RPMI8226 (cell line): ENCODE measurements at regions not wholly inside any gene's neighbourhood (a gene's known extent, or its start where the extent isn't known, plus 50 kb on each side); places are given as distances from the start of the nearest gene placed in this dataset.
"Not testable (repeated sequence)": the region's sequence is repeated elsewhere in the genome, so short reads cannot be mapped to it uniquely, and the experiment has no call there.

Experiments used
- DNase-seq: peaks from one replicate; pipeline ENCODE4 v3.0.0-alpha.2; 2015

- no peak for DNase-seq
Measured at GRCh38 chr2:234861841-234862735, 89.7 kb upstream of the SH3BP4 start.

DNA sequence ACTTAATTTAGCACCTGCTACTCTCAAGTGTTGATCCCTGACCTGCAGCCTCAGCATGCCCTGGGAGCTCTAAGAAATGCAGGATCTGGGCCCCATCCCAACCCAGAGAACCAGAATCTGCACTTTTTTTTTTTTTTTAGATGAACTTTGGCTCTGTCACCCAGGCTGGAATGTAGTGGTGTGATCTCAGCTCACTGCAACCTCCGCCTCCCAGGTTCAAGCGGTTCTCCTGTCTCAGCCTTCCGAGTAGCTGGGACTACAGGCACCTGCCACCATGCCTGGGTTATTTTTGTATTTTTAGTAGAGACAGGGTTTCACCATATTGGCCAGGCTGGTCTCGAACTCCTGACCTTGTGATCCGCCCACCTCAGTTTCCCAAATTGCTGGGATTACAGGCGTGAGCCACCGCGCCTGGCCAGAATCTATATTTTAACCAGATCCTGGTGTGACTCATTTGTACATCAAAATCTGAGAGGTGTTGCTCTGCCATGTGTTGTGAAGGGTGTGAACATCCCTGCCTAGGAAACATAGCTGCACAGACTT lies 92.4 kb upstream of the SH3BP4 start:
- not testable (repeated sequence) for DNase-seq

- DNase-seq, result no peak
Measured at GRCh38 chr2:234858790-234859329, 93.0 kb upstream of the SH3BP4 start.

DNA sequence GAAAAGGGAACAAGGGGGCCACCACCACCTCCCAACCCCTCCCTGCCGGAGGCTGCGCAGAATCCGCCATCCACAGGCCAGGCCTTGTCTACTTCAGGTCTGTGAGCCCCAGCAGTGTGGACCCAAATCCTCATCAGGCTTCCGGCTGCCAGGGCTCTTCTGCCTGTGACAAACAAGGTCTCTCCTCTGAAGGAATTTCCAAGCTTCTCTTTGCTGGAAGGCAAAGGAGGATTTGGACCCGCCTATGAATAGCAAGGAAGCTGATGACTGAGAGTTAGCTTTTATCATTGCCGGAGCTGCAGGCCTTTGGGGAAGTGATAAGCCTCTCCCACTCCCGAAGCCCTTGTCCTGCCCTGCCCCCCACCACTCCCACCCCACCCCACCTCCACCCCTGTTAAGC lies 93.7 kb upstream of the SH3BP4 start:
- DNase-seq, result no peak

DNA sequence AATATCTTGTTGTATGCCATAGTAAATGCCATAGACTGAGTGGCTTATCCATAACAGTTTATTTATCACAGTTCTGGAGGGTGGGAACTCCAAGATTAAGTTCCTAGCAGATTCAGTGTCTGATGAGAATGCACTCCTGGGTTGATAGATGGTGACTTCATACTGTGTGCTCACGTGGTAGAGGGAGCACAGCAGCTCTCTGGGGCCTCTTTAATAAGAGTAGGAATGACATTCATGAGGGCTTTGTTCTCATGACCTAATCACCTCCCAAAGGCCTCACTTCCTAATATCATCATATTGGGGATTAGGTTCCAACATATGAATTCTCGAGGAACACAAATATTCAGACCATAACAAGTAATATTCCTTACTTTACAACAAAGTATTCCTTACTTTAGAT lies 98.1 kb upstream of the SH3BP4 start:
- DNase-seq, result no peak

DNA sequence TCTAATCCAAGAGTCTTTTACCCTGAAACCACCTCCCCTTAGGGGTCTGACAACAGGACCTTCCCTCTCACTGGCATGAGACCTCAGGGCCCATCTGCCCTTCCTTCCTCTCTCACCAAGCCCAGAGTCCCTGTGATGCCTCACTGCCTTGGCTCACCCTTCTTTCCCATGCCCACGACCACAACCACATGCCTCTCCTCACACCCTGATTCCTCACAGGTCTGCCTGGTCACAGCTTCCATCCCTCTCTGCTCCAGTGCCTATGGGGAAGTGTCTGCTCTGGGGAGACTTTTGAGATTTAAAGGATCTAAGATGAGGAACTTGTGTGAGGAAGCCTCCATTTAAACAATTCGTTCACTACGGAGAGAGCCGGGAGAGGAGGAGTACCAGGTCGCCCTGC lies 98.9 kb upstream of the SH3BP4 start:
- no peak for DNase-seq

DNA sequence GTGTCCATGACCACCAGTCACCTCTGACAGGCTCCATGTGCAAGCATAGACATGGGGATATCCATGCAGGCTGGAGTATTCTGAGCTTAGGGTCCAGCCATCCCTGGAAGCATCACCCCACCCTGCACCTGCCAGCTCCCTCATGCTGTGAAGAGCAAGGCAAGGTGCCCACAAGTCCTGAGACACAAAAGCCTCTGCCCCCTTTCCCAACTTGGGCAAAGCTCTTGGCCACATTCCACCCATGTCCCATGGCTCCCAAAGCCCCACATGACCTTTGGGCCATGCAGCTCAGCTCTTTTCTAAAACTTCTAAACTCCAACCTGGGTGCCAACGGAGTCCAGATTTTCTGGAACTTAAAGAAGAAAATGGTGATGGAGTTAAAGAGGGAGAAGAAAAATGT lies 99.8 kb upstream of the SH3BP4 start:
- DNase-seq, result no peak

- DNase-seq, result no peak
Measured at GRCh38 chr2:234851451-234851850, 100.4 kb upstream of the SH3BP4 start.

GRCh38 chr2:234850818-234851217 lies 101.0 kb upstream of the SH3BP4 start:
- DNase-seq, result no peak

- no peak for DNase-seq
Measured at GRCh38 chr2:234849678-234850077, 102.1 kb upstream of the SH3BP4 start.

DNA sequence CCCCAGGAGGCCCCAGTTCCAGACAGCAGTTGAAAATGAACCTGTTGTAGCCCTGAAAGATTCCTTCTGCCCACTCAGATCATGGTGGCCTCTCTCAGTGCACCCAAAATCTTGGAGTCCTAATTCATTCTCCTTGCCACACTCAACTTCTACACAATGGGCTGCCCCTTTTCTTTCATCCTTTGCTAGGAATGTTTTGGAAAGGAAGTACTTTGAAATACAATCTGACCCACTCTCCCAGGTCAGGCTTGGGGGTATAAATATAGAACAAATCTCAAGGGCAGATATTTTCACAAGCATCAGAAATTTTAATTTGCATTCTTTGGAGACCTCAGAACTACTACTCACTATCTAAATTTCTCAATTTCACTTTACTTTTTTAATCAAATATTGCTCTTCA lies 103.2 kb upstream of the SH3BP4 start:
- no peak for DNase-seq

DNA sequence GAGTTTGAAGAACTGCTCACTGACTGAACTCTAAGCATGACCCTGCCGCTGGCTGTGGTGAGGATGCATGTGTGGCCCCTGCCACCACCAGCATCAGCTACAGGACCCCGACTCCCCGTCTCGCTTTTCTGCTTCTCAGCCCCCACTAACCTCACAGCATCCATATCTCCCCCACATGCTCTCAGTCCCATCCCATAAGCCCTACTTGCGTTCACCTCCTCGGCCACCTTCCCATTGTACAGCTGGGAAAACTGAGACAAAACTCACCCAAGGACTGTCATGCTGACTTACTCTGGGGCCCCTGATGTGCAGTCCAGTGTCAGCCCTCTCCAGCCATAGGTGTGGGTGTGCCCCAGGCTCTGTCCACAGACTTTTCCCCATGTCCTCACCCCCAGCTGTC lies 104.2 kb upstream of the SH3BP4 start:
- no peak for DNase-seq

- no peak for DNase-seq
Measured at GRCh38 chr2:234847364-234847635, 104.5 kb upstream of the SH3BP4 start.

GRCh38 chr2:234846599-234847363 lies 105.0 kb upstream of the SH3BP4 start:
- DNase-seq, result no peak

DNA sequence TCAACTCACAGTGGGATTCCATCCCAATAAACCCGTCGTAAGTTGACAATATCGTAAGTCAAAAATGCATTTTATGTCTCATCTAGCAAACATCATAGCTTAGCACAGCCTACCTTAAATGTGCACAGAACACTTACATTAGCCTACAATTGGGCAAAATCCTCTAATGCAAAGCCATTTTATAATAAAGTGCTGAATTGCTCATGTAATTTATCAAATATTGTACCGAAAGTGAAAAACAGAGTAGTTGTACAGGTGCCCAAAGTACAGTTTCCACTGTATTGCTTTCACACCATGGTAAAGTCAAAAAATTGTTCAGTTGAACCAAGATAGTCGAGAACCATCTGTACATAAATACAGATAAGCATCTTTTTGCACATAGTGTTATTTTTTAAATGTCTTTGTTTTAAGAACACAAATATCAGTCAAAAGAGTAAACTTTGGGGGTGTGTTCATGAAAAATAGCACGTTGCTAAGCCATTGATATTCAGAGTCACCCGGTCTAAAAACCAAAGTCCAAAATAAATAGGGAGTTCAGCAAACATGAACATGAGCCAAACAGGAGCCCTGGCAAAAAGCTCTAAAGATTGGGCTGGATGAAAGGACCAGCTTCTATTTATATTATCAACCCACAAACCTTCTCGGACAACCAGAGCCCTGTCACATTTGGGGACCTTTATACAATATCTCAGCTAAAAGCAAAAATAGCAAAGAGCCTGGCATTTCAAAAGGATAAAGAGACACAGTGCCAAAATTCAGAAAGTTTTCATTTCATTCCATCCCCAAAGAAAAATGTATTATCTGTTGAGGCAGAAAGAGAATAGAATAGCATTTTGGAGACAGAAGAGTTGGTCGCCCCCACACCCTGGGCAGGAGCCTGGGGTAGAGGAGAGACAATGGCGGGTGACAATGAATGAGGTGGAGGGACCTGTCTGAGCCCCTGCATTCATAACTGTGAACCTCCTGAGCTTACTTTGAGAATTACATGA lies 105.9 kb upstream of the SH3BP4 start:
- DNase-seq, result no peak

DNA sequence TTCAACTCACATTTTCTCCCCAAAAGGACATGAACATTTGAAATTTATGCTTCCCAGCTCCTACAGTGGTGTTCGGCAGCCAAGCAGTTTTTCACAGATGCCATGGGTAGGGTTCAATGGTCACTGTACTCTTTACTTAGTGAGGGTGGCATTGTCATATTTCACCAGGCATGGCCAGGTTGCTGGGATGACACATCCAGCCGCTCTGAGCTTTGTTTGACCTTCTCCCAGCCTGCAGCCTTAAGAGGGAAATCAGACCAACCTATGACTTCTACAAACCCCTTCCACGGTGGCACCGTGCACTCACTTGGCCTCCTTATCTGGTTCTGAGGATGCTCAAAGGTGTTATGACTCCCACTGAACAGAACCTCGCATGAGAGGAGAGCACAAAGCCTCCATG lies 108.4 kb upstream of the SH3BP4 start:
- no peak for DNase-seq

- DNase-seq, result no peak
Measured at GRCh38 chr2:234842753-234843152, 109.1 kb upstream of the SH3BP4 start.

GRCh38 chr2:234841321-234842015 lies 110.3 kb upstream of the SH3BP4 start:
- no peak for DNase-seq

DNA sequence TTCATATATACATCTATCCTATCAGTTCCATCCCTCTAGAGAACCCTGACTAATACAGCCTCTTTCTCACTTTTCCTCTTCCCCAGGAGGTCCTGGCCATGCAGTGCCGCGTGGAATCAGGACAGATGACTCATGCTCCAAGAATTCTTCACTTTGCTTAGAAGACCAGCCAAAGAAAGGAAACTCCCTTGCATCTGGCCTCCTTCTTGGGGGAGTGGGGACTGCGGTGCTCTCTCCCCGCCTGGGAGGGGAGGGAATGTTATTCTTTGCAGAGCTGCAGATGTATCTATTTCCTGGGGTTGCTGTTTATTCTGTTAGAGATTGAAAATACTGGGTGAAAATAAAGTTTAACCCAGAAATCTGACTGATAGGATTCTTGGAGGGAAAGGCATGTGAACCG lies 111.5 kb upstream of the SH3BP4 start:
- no peak for DNase-seq

GRCh38 chr2:234839285-234839684 lies 112.5 kb upstream of the SH3BP4 start:
- DNase-seq, result no peak

GRCh38 chr2:234836271-234836670 lies 115.5 kb upstream of the SH3BP4 start:
- no peak for DNase-seq

DNA sequence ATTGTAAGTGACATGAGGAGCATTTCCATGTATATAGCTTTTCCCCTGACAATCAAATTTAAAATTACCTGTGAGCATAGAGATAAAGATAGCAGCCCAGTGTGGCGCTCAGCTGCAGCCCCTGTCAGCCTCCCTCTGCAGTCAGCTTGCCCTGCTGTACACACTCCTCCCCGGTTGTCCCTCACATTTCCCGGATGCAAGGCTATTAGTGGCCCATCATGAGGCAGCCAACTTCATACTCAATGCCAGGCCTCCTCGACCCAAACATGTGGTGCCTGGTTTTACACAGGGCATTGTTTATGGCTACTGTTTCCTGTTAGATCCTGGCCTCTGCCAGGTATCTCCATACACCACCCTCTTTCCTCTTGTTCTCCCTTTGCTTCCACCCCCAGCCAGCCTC lies 116.1 kb upstream of the SH3BP4 start:
- DNase-seq, result no peak
